GM19395 (cell line): ENCODE measurements at regions not wholly inside any gene's neighbourhood (a gene's known extent, or its start where the extent isn't known, plus 50 kb on each side); places are given as distances from the start of the nearest gene placed in this dataset.
"Not testable (repeated sequence)": the region's sequence is repeated elsewhere in the genome, so short reads cannot be mapped to it uniquely, and the experiment has no call there.

Experiments used
- ATAC-seq: cut with Tn5 transposase; IDR thresholded peaks from one replicate; pipeline ENCODE4 v1.9.1; 2021; ENCODE audit warnings: mild to moderate bottlenecking, moderate library complexity; ENCODE audit not compliant: unreplicated experiment

GRCh38 chr6:86118271-86118670, 475.6 kb upstream of the SYNCRIP start:
- ATAC-seq, result no peak

GRCh38 chr6:86107985-86108384, 465.3 kb upstream of the SYNCRIP start:
- no peak for ATAC-seq

GRCh38 chr6:86087954-86088353, 445.3 kb upstream of the SYNCRIP start:
- ATAC-seq, result no peak

GRCh38 chr6:86079938-86080337, 437.3 kb upstream of the SYNCRIP start:
- no peak for ATAC-seq

GRCh38 chr6:86070151-86070550, 427.5 kb upstream of the SYNCRIP start:
- no peak for ATAC-seq

- ATAC-seq, result not testable (repeated sequence)
Measured at GRCh38 chr6:86065002-86065401, 422.3 kb upstream of the SYNCRIP start.

- ATAC-seq, result not testable (repeated sequence)
Measured at GRCh38 chr6:86057293-86057980, 414.8 kb upstream of the SYNCRIP start.

GRCh38 chr6:86045038-86045437, 402.4 kb upstream of the SYNCRIP start:
- no peak for ATAC-seq

- ATAC-seq, result no peak
Measured at GRCh38 chr6:86042214-86042613, 399.5 kb upstream of the SYNCRIP start.

GRCh38 chr6:86031713-86032112, 389.0 kb upstream of the SYNCRIP start:
- ATAC-seq, result no peak

- ATAC-seq, result peak; percentile 81
Measured at GRCh38 chr6:86030875-86031274, 388.2 kb upstream of the SYNCRIP start.

- ATAC-seq, result no peak
Measured at GRCh38 chr6:86028776-86029175, 386.1 kb upstream of the SYNCRIP start.

- not testable (repeated sequence) for ATAC-seq
Measured at GRCh38 chr6:86026890-86027289, 384.2 kb upstream of the SYNCRIP start.

- peak; percentile 71 for ATAC-seq
Measured at GRCh38 chr6:86017236-86017635, 374.6 kb upstream of the SYNCRIP start.

- ATAC-seq, result peak; percentile 6
Measured at GRCh38 chr6:86016567-86016966, 373.9 kb upstream of the SYNCRIP start.

- ATAC-seq, result peak; percentile 50
Measured at GRCh38 chr6:86016077-86016476, 373.4 kb upstream of the SYNCRIP start.

GRCh38 chr6:86012991-86013390, 370.3 kb upstream of the SYNCRIP start:
- not testable (repeated sequence) for ATAC-seq

GRCh38 chr6:86010915-86011786, 368.5 kb upstream of the SYNCRIP start:
- ATAC-seq, result no peak

- ATAC-seq, result peak; percentile 73
Measured at GRCh38 chr6:85997206-85997605, 354.5 kb upstream of the SYNCRIP start.

GRCh38 chr6:85996034-85996375, 353.3 kb upstream of the SYNCRIP start:
- ATAC-seq, result no peak

- ATAC-seq, result no peak
Measured at GRCh38 chr6:85995339-85996033, 352.8 kb upstream of the SYNCRIP start.

- ATAC-seq, result no peak
Measured at GRCh38 chr6:85986681-85987080, 344.0 kb upstream of the SYNCRIP start.
